ENCODE measurements at regions not wholly inside any gene's neighbourhood (a gene's known extent, or its start where the extent isn't known, plus 50 kb on each side); places are given as distances from the start of the nearest gene placed in this dataset.
A peak's percentile ranks its signal among the peaks of the same experiment; 100 is the strongest.

DNA sequence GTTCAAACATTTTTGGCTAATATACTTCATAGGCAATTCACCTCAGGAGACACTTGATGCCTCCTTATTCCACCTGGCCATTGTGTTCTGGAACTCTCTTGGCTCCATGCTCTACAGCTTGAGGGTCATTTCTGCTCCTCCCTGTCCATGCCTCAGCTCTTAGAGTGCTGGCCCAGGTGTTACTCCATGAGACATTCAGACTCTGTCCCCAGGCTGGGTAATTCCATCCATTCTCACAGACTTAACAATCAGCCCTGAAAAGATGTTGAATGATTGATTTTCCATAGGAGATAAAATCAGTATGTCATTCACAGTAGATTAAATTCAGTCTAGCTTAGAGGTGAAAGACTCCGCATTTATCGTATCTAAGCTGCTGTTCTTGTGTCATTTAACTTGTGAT lies 168.6 kb upstream of the CWC22 start (continued):
- no peak for TF ChIP-seq ZNF2 (tag by site-specific recombination; IDR thresholded peaks at IDR 0.05)

- TF ChIP-seq ZBTB48 (tag by site-specific recombination; IDR thresholded peaks at IDR 0.05) (no peak), ZNF777 (tag by site-specific recombination; IDR thresholded peaks at IDR 0.05; ENCODE audit: borderline replicate concordance) (no peak), TCF7L2 (IDR thresholded peaks at IDR 0.05; ENCODE audit: borderline replicate concordance, low read depth, low read length) (no peak), ZFP69B (tag by site-specific recombination; IDR thresholded peaks at IDR 0.05) (no peak), KLF10 (tag by site-specific recombination; IDR thresholded peaks at IDR 0.05) (no peak), ZNF132 (tag by site-specific recombination; IDR thresholded peaks at IDR 0.05; ENCODE audit: borderline replicate concordance) (no peak), YY2 (tag by site-specific recombination; IDR thresholded peaks at IDR 0.05) (no peak), ZNF221 (tag by site-specific recombination; IDR thresholded peaks at IDR 0.05; ENCODE audit: borderline replicate concordance) (no peak), ZBTB44 (tag by site-specific recombination; IDR thresholded peaks at IDR 0.05) (no peak)
- TF ChIP-seq, protein P1, sequence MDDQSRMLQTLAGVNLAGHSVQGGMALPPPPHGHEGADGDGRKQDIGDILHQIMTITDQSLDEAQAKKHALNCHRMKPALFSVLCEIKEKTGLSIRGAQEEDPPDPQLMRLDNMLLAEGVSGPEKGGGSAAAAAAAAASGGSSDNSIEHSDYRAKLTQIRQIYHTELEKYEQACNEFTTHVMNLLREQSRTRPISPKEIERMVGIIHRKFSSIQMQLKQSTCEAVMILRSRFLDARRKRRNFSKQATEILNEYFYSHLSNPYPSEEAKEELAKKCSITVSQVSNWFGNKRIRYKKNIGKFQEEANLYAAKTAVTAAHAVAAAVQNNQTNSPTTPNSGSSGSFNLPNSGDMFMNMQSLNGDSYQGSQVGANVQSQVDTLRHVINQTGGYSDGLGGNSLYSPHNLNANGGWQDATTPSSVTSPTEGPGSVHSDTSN (CRISPR knock-in tag; IDR thresholded peaks at IDR 0.05): no peak
- TF ChIP-seq, protein P2, sequence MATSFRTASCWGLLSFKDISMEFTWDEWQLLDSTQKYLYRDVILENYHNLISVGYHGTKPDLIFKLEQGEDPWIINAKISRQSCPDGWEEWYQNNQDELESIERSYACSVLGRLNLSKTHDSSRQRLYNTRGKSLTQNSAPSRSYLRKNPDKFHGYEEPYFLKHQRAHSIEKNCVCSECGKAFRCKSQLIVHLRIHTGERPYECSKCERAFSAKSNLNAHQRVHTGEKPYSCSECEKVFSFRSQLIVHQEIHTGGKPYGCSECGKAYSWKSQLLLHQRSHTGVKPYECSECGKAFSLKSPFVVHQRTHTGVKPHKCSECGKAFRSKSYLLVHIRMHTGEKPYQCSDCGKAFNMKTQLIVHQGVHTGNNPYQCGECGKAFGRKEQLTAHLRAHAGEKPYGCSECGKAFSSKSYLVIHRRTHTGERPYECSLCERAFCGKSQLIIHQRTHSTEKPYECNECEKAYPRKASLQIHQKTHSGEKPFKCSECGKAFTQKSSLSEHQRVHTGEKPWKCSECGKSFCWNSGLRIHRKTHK (tag by site-specific recombination; IDR thresholded peaks at IDR 0.05): no peak
- H3K36me3 ChIP-seq (ENCODE audit: control insufficient read depth in 2 of 2, insufficient read depth in 1 of 2, low read length in 2 of 2): no peaks in the 10 kb centered on the region
- H3K4me3 ChIP-seq (ENCODE audit: low read depth, low read length): no peak overlapping the region
- ChIA-PET POLR2A (no interaction called here), CTCF (no interaction called here)
- H3K9me3 ChIP-seq (ENCODE audit: control insufficient read depth, insufficient read depth, low read depth, low read length): no peaks in the 10 kb centered on the region
- H3K27ac ChIP-seq (ENCODE audit: extremely low read depth, low read depth, low read length): no peak overlapping the region
- no peaks in the 10 kb centered on the region for H3K4me1 ChIP-seq (ENCODE audit: control insufficient read depth, insufficient read depth, low read length)
These were observed 167.5 kb upstream of the CWC22 start for GRCh38 chr2:180174580-180174979.

- Histone ChIP-seq H3K9me3 (ENCODE audit: control insufficient read depth, insufficient read depth, low read depth, low read length) (no peaks in the 10 kb centered on the region), H3K4me1 (ENCODE audit: control insufficient read depth, insufficient read depth, low read length) (no peaks in the 10 kb centered on the region), H3K4me3 (ENCODE audit: low read depth, low read length) (no peak overlapping the region), H3K27ac (ENCODE audit: extremely low read depth, low read depth, low read length) (no peak overlapping the region), H3K36me3 (ENCODE audit: control insufficient read depth in 2 of 2, insufficient read depth in 1 of 2, low read length in 2 of 2) (no peaks in the 10 kb centered on the region)
- POLR2A ChIA-PET: no interaction called here
- TF ChIP-seq, protein P3, sequence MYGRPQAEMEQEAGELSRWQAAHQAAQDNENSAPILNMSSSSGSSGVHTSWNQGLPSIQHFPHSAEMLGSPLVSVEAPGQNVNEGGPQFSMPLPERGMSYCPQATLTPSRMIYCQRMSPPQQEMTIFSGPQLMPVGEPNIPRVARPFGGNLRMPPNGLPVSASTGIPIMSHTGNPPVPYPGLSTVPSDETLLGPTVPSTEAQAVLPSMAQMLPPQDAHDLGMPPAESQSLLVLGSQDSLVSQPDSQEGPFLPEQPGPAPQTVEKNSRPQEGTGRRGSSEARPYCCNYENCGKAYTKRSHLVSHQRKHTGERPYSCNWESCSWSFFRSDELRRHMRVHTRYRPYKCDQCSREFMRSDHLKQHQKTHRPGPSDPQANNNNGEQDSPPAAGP (tag by site-specific recombination; IDR thresholded peaks at IDR 0.05): no peak
- TF ChIP-seq TRIM28 (IDR thresholded peaks at IDR 0.05; ENCODE audit: borderline replicate concordance, low read length) (peak; percentile 78; the same call in 1 of the 2 replicates), PRDM4 (tag by site-specific recombination; IDR thresholded peaks at IDR 0.05) (no peak), ZSCAN16 (tag by site-specific recombination; IDR thresholded peaks at IDR 0.05) (no peak), ZNF747 (tag by site-specific recombination; IDR thresholded peaks at IDR 0.05) (no peak), ZNF626 (tag by site-specific recombination; IDR thresholded peaks at IDR 0.05) (peak; percentile 80; the same call in 1 of the 2 replicates), ZXDB (tag by site-specific recombination; IDR thresholded peaks at IDR 0.05) (no peak), SETDB1 (IDR thresholded peaks at IDR 0.05; ENCODE audit: insufficient read length, low read length) (peak; percentile 86)
- CTCF ChIA-PET: no interaction called here
These were observed 162.4 kb upstream of the CWC22 start for GRCh38 chr2:180169474-180169873.
